ENCODE measurements at regions not wholly inside any gene's neighbourhood (a gene's known extent, or its start where the extent isn't known, plus 50 kb on each side); places are given as distances from the start of the nearest gene placed in this dataset.

- peaks cover 62% of the 10 kb centered on the region for H3K9me3 Mint-ChIP-seq
- no peak for DNase-seq
- TF ChIP-seq CTCF (IDR thresholded peaks at IDR 0.05): no peak
- H3K27ac Mint-ChIP-seq: no peak overlapping the region
- peaks cover 6% of the 10 kb centered on the region for H3K4me1 Mint-ChIP-seq
- no peak overlapping the region for H3K4me3 Mint-ChIP-seq
- peaks cover 8% of the 10 kb centered on the region for H3K27me3 Mint-ChIP-seq (ENCODE audit: low read depth, poor library complexity)
- H3K36me3 Mint-ChIP-seq (ENCODE audit: low read depth): no peaks in the 10 kb centered on the region
Observed at GRCh38 chr13:27696731-27697130, 75.0 kb downstream of the POLR1D start.

- Mint-ChIP-seq H3K4me3 (no peak overlapping the region), H3K27ac (no peak overlapping the region), H3K4me1 (peaks cover 6% of the 10 kb centered on the region), H3K36me3 (ENCODE audit: low read depth) (peaks cover 11% of the 10 kb centered on the region), H3K27me3 (ENCODE audit: low read depth, poor library complexity) (peaks cover 10% of the 10 kb centered on the region), H3K9me3 (peaks cover 68% of the 10 kb centered on the region)
- TF ChIP-seq CTCF (IDR thresholded peaks at IDR 0.05): no peak
- DNase-seq: no peak
Observed at GRCh38 chr13:27699952-27700351, 78.3 kb downstream of the POLR1D start.

GRCh38 chr13:27704681-27705080, 83.0 kb downstream of the POLR1D start:
- Mint-ChIP-seq H3K9me3 (peaks cover 47% of the 10 kb centered on the region), H3K4me3 (no peak overlapping the region), H3K27ac (no peak overlapping the region), H3K27me3 (ENCODE audit: low read depth, poor library complexity) (peaks cover 11% of the 10 kb centered on the region), H3K36me3 (ENCODE audit: low read depth) (peaks cover 11% of the 10 kb centered on the region), H3K4me1 (no peaks in the 10 kb centered on the region)
- DNase-seq: no peak
- no peak for TF ChIP-seq CTCF (IDR thresholded peaks at IDR 0.05)

GRCh38 chr13:27708325-27708724, 84.0 kb upstream of the GSX1 start:
- TF ChIP-seq CTCF (IDR thresholded peaks at IDR 0.05): no peak
- DNase-seq: no peak
- Mint-ChIP-seq H3K27ac (no peak overlapping the region), H3K4me3 (no peak overlapping the region), H3K36me3 (ENCODE audit: low read depth) (peaks cover 5% of the 10 kb centered on the region), H3K4me1 (no peaks in the 10 kb centered on the region), H3K27me3 (ENCODE audit: low read depth, poor library complexity) (peaks cover 11% of the 10 kb centered on the region), H3K9me3 (peaks cover 31% of the 10 kb centered on the region)

- H3K27ac Mint-ChIP-seq: no peak overlapping the region
- TF ChIP-seq CTCF (IDR thresholded peaks at IDR 0.05): no peak
- H3K36me3 Mint-ChIP-seq (ENCODE audit: low read depth): no peaks in the 10 kb centered on the region
- DNase-seq: no peak
- H3K4me3 Mint-ChIP-seq: no peak overlapping the region
- H3K27me3 Mint-ChIP-seq (ENCODE audit: low read depth, poor library complexity): peaks cover 11% of the 10 kb centered on the region
- peaks cover 18% of the 10 kb centered on the region for H3K9me3 Mint-ChIP-seq
- H3K4me1 Mint-ChIP-seq: no peaks in the 10 kb centered on the region
Observed at GRCh38 chr13:27709779-27710178, 82.5 kb upstream of the GSX1 start.

GRCh38 chr13:27712421-27712820, 79.9 kb upstream of the GSX1 start:
- DNase-seq: no peak
- H3K27me3 Mint-ChIP-seq (ENCODE audit: low read depth, poor library complexity): peaks cover 15% of the 10 kb centered on the region
- TF ChIP-seq CTCF (IDR thresholded peaks at IDR 0.05): no peak
- H3K4me3 Mint-ChIP-seq: no peak overlapping the region
- no peak overlapping the region for H3K27ac Mint-ChIP-seq
- H3K9me3 Mint-ChIP-seq: no peaks in the 10 kb centered on the region
- no peaks in the 10 kb centered on the region for H3K36me3 Mint-ChIP-seq (ENCODE audit: low read depth)
- H3K4me1 Mint-ChIP-seq: no peaks in the 10 kb centered on the region

Data from nephron progenitor cell (in vitro differentiated cells).